SK-N-SH (cell line): ENCODE measurements at regions not wholly inside any gene's neighbourhood (a gene's known extent, or its start where the extent isn't known, plus 50 kb on each side); places are given as distances from the start of the nearest gene placed in this dataset.

Experiments
- CTCF ChIA-PET: fragments of 300-600, 350-600 bp; formaldehyde crosslinking; extraction: SDS; loops from one replicate; lab custom pipeline; 2021; lab: Yijun Ruan, JAX
- POLR2A ChIA-PET: fragments of 350-600 bp; sonication (Branson Sonifier 250); formaldehyde crosslinking; extraction: SDS; loops from one replicate; lab custom pipeline; 2020; ENCODE audit warnings: antibody characterized with exemption, inconsistent platforms; lab: Yijun Ruan, JAX
- DNase-seq: peaks from one replicate; pipeline ENCODE4 v3.0.0; 2012
- H2AFZ ChIP-seq: fragments of 200-600 bp; sonication (generic); 2 replicates; pipeline ENCODE4 v1.8.1; 2016; ENCODE audit warnings: antibody characterized with exemption, mild to moderate bottlenecking, low read depth
- H3F3A ChIP-seq: fragments of 200-600 bp; sonication (generic); replicated peaks from 2 replicates; pipeline ENCODE3; 2016; ENCODE audit warnings: antibody characterized with exemption, mild to moderate bottlenecking; ENCODE audit not compliant: insufficient read depth
- H3K27ac ChIP-seq, 2 experiments: fragments of 200-500 bp in 1 of 2; fragments of 200-600 bp in 1 of 2; sonication (Bioruptor generic) in 1 of 2; sonication (generic), shearing (Covaris generic) in 1 of 2; 2 replicates each; pipeline versions ENCODE4 v1.5.1 to v1.6.1; 2014 to 2016; ENCODE audit warnings: low read depth in 2 of 2, inconsistent platforms in 1 of 2, low read length in 1 of 2, mild to moderate bottlenecking in 1 of 2, mixed read lengths in 1 of 2
- H3K27me3 ChIP-seq: fragments of 200-600 bp; sonication (generic), shearing (Covaris generic); 2 replicates; pipeline ENCODE4 v1.6.1; 2016; ENCODE audit warnings: mixed run types; ENCODE audit not compliant: insufficient read depth
- H3K36me3 ChIP-seq, 2 experiments: fragments of 200-500 bp in 1 of 2; fragments of 200-600 bp in 1 of 2; sonication (Bioruptor generic) in 1 of 2; sonication (generic) in 1 of 2; replicated peaks in 1 of 2; 2 replicates each; pipeline versions ENCODE3 to v1.5.1; 2014 to 2016; ENCODE audit warnings: low read length in 1 of 2, mild to moderate bottlenecking in 1 of 2; ENCODE audit not compliant: insufficient read depth in 2 of 2, control insufficient read depth in 1 of 2
- H3K4me1 ChIP-seq, 2 experiments: fragments of 200-500 bp in 1 of 2; fragments of 200-600 bp in 1 of 2; sonication (Bioruptor generic) in 1 of 2; sonication (generic), shearing (Covaris generic) in 1 of 2; 2 replicates each; pipeline versions ENCODE4 v1.5.1 to v1.6.1; 2014 to 2016; ENCODE audit warnings: low read depth in 1 of 2, low read length in 1 of 2, mixed run types in 1 of 2; ENCODE audit not compliant: insufficient read depth in 2 of 2, control insufficient read depth in 1 of 2
- H3K4me2 ChIP-seq: fragments of 200-600 bp; sonication (generic), shearing (Covaris generic); 2 replicates; pipeline ENCODE4 v1.6.1; 2017; ENCODE audit warnings: mixed run types
- H3K4me3 ChIP-seq, 2 experiments: fragments of 200-500 bp in 1 of 2; fragments of 200-600 bp in 1 of 2; sonication (Bioruptor generic) in 1 of 2; sonication (generic), shearing (Covaris generic) in 1 of 2; 2 replicates each; pipeline versions ENCODE4 v1.5.1 to v1.8.1; 2014 to 2016; ENCODE audit warnings: low read depth in 2 of 2, inconsistent platforms in 1 of 2, low read length in 1 of 2, mild to moderate bottlenecking in 1 of 2, mixed read lengths in 1 of 2, moderate library complexity in 1 of 2
- H3K79me2 ChIP-seq: fragments of 200-600 bp; sonication (generic); 2 replicates; pipeline ENCODE4 v1.8.1; 2017; ENCODE audit warnings: mild to moderate bottlenecking; ENCODE audit not compliant: insufficient read depth
- H3K9ac ChIP-seq: fragments of 200-600 bp; sonication (generic); 2 replicates; pipeline ENCODE4 v1.6.1; 2017; ENCODE audit warnings: mixed run types
- H3K9me2 ChIP-seq: fragments of 200-600 bp; sonication (generic); 2 replicates; pipeline ENCODE4 v1.6.1; 2017; ENCODE audit warnings: mixed run types
- H3K9me3 ChIP-seq: fragments of 200-600 bp; sonication (generic); 2 replicates; pipeline ENCODE4 v1.6.1; 2017; ENCODE audit warnings: mixed run types, mild to moderate bottlenecking, moderate library complexity
- H4K20me1 ChIP-seq: fragments of 200-600 bp; sonication (generic); 2 replicates; pipeline ENCODE4 v1.6.1; 2017; ENCODE audit warnings: mild to moderate bottlenecking, mixed run types; ENCODE audit not compliant: insufficient read depth
- EP300 ChIP-seq, 2 experiments: IDR thresholded peaks; 2 replicates each; pipeline versions ENCODE4 v1.4.0 to v1.6.1; 2012; ENCODE audit warnings: borderline replicate concordance in 1 of 2, low read depth in 1 of 2, low read length in 1 of 2
- FOXM1 ChIP-seq: IDR thresholded peaks from 2 replicates; pipeline ENCODE4 v1.4.0; 2012; ENCODE audit warnings: low read depth, mild to moderate bottlenecking
- GABPA ChIP-seq: IDR thresholded peaks from 2 replicates; pipeline ENCODE4 v1.4.0; 2012; ENCODE audit warnings: low read depth, mild to moderate bottlenecking
- IRF3 ChIP-seq: fragments of 150-350 bp; IDR thresholded peaks from 2 replicates; pipeline ENCODE4 v1.6.1; 2016; ENCODE audit warnings: mild to moderate bottlenecking, low read depth, low read length
- MAX ChIP-seq: IDR thresholded peaks from 2 replicates; pipeline ENCODE4 v1.4.0; 2012; ENCODE audit warnings: low read depth
- NFIC ChIP-seq: IDR thresholded peaks from 2 replicates; pipeline ENCODE4 v1.4.0; 2012; ENCODE audit warnings: borderline replicate concordance
- RCOR1 ChIP-seq: fragments of 150-350 bp; IDR thresholded peaks from 2 replicates; pipeline ENCODE4 v1.6.1; 2017; ENCODE audit warnings: antibody characterized with exemption, low read length
- TAF1 ChIP-seq: IDR thresholded peaks from 2 replicates; pipeline ENCODE4 v1.6.1; 2012; ENCODE audit warnings: low read depth, mild to moderate bottlenecking, low read length, moderate library complexity, borderline replicate concordance
- TEAD4 ChIP-seq: IDR thresholded peaks from 2 replicates; pipeline ENCODE4 v1.4.0; 2012; ENCODE audit warnings: mild to moderate bottlenecking, borderline replicate concordance; ENCODE audit not compliant: insufficient read depth
- USF1 ChIP-seq: IDR thresholded peaks from 2 replicates; pipeline ENCODE4 v1.4.0; 2012; ENCODE audit warnings: low read depth, borderline replicate concordance
- YY1 ChIP-seq: IDR thresholded peaks from 2 replicates; pipeline ENCODE4 v1.4.0; 2012; ENCODE audit warnings: low read depth, mild to moderate bottlenecking
- WGBS: methylation state at CpG from one replicate; pipeline ENCODE4 v1.1.6; 2017; ENCODE audit warnings: low lambda C conversion rate; 5-methylcytosine and 5-hydroxymethylcytosine counted together
- TF ChIP-seq, protein P1 (sequence below): IDR thresholded peaks from 2 replicates; pipeline ENCODE4 v1.6.1; 2012; ENCODE audit warnings: mild to moderate bottlenecking, low read depth, low read length, moderate library complexity

DNA sequence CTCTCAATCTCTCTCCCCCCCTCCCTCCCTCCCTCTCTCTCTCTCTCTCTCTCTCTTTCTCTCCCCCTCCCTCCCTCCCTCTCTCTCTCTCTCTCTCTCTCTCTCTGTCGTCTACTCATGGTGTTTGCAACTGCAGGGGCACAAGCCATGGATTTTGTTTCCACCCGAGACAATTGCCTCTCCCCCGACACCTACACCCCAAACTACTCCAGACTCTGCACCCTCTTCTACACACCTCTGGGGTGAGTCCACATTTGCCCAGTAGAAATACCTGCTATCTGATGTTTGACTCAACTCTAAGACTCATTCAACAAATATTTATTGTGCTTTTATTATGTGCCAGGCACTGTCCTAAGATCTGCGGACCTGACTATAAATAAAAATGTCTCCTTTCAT lies 93.7 kb downstream of the TMEM17 start (continued):
- no peak for TF ChIP-seq TEAD4
- TF ChIP-seq RCOR1: no peak
- no peak for TF ChIP-seq FOXM1
- TF ChIP-seq, all 33 proteins: peak for 0

GRCh38 chr2:62410926-62411456 lies 95.0 kb downstream of the TMEM17 start:
- H3K9me3 ChIP-seq: no peaks in the 10 kb centered on the region
- H3K79me2 ChIP-seq: no peaks in the 10 kb centered on the region
- TF ChIP-seq MAX (no peak), EP300 (IDR thresholded peaks at IDR 0.05; ENCODE audit: borderline replicate concordance in 1 of 2, low read depth in 1 of 2, low read length in 1 of 2) (no peak), YY1 (no peak), TAF1 (no peak), GABPA (no peak), NFIC (no peak), USF1 (no peak), TEAD4 (no peak), IRF3 (no peak)
- TF ChIP-seq, protein P1, sequence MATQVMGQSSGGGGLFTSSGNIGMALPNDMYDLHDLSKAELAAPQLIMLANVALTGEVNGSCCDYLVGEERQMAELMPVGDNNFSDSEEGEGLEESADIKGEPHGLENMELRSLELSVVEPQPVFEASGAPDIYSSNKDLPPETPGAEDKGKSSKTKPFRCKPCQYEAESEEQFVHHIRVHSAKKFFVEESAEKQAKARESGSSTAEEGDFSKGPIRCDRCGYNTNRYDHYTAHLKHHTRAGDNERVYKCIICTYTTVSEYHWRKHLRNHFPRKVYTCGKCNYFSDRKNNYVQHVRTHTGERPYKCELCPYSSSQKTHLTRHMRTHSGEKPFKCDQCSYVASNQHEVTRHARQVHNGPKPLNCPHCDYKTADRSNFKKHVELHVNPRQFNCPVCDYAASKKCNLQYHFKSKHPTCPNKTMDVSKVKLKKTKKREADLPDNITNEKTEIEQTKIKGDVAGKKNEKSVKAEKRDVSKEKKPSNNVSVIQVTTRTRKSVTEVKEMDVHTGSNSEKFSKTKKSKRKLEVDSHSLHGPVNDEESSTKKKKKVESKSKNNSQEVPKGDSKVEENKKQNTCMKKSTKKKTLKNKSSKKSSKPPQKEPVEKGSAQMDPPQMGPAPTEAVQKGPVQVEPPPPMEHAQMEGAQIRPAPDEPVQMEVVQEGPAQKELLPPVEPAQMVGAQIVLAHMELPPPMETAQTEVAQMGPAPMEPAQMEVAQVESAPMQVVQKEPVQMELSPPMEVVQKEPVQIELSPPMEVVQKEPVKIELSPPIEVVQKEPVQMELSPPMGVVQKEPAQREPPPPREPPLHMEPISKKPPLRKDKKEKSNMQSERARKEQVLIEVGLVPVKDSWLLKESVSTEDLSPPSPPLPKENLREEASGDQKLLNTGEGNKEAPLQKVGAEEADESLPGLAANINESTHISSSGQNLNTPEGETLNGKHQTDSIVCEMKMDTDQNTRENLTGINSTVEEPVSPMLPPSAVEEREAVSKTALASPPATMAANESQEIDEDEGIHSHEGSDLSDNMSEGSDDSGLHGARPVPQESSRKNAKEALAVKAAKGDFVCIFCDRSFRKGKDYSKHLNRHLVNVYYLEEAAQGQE: no peak
- H3K27ac ChIP-seq: no peak overlapping the region
- no peak overlapping the region for H3K4me3 ChIP-seq
- POLR2A ChIA-PET: no interaction called here
- no peaks in the 10 kb centered on the region for H4K20me1 ChIP-seq
- H3K27me3 ChIP-seq: no peaks in the 10 kb centered on the region
- H3F3A ChIP-seq: no peaks in the 10 kb centered on the region
- no peak overlapping the region for H2AFZ ChIP-seq
- CTCF ChIA-PET: interaction anchor here (0.6 to 9.8 kb wide), 36 partner anchors 9 to 512 kb away, joined by 3 to 143 read pairs (median 4); no protein-coding TSS in a partner anchor
- H3K9ac ChIP-seq: no peak overlapping the region
- H3K4me1 ChIP-seq: peaks cover 0 to 10% of the 10 kb centered on the region in 2 experiments; a peak in 1 of 4 replicates
- DNase-seq: no peak
- H3K36me3 ChIP-seq: no peaks in the 10 kb centered on the region
- no peaks in the 10 kb centered on the region for H3K9me2 ChIP-seq
- 85% methylated on average over 2 of the region's 2 CpGs for WGBS
- no peak overlapping the region for H3K4me2 ChIP-seq
